Endodermal cell (in vitro differentiated cells): ENCODE measurements at regions not wholly inside any gene's neighbourhood (a gene's known extent, or its start where the extent isn't known, plus 50 kb on each side); places are given as distances from the start of the nearest gene placed in this dataset.

Experiments
- DNase-seq: peaks from one replicate; pipeline ENCODE4 v3.0.0-alpha.2; 2017
- H3K27ac ChIP-seq: 2 replicates; pipeline ENCODE4 v1.5.1; 2013; ENCODE audit warnings: mild to moderate bottlenecking, low read depth, low read length, moderate library complexity
- H3K27me3 ChIP-seq: 2 replicates; pipeline ENCODE4 v1.6.1; 2013; ENCODE audit warnings: mild to moderate bottlenecking, low read length, moderate library complexity; ENCODE audit not compliant: insufficient read depth, control insufficient read depth, poor library complexity, severe bottlenecking
- H3K36me3 ChIP-seq: 2 replicates; pipeline ENCODE4 v1.7.0; 2013; ENCODE audit warnings: mild to moderate bottlenecking, low read length, moderate library complexity; ENCODE audit not compliant: control insufficient read depth, insufficient read depth
- H3K4me1 ChIP-seq: one replicate; pipeline ENCODE4 v1.7.0; 2013; ENCODE audit warnings: low read length; ENCODE audit not compliant: control insufficient read depth, insufficient read depth
- H3K4me3 ChIP-seq: 2 replicates; pipeline ENCODE4 v1.5.1; 2013; ENCODE audit warnings: mild to moderate bottlenecking, low read length, moderate library complexity
- H3K9ac ChIP-seq: 2 replicates; pipeline ENCODE4 v1.6.1; 2013; ENCODE audit warnings: mild to moderate bottlenecking, low read length, moderate library complexity; ENCODE audit not compliant: poor library complexity, severe bottlenecking; ENCODE audit errors: extremely low read depth
- H3K9me3 ChIP-seq: 2 replicates; pipeline ENCODE4 v1.6.1; 2013; ENCODE audit warnings: mild to moderate bottlenecking, low read length, moderate library complexity; ENCODE audit not compliant: control insufficient read depth
- H3K27ac Mint-ChIP-seq: 2 replicates; pipeline ENCODE4 v1.8.0; 2020; ENCODE audit warnings: mixed read lengths
- H3K27me3 Mint-ChIP-seq: 2 replicates; pipeline ENCODE4 v1.8.0; 2021; ENCODE audit warnings: mild to moderate bottlenecking, mixed read lengths; ENCODE audit not compliant: insufficient read depth
- H3K36me3 Mint-ChIP-seq: 2 replicates; pipeline ENCODE4 v1.8.0; 2020; ENCODE audit warnings: low read depth, mixed read lengths
- H3K4me1 Mint-ChIP-seq: 2 replicates; pipeline ENCODE4 v1.8.0; 2020; ENCODE audit warnings: mixed read lengths
- H3K4me3 Mint-ChIP-seq: 2 replicates; pipeline ENCODE4 v1.8.0; 2020; ENCODE audit warnings: mild to moderate bottlenecking, moderate library complexity, mixed read lengths
- H3K9me3 Mint-ChIP-seq: 2 replicates; pipeline ENCODE4 v1.8.0; 2020; ENCODE audit warnings: mild to moderate bottlenecking, mixed read lengths
- WGBS, 2 experiments: methylation state at CpG; one replicate each; pipeline versions ENCODE4 v1.1.5 to v1.1.7; 2013; ENCODE audit warnings: missing lambda C conversion rate in 2 of 2, mixed read lengths in 1 of 2; ENCODE audit not compliant: insufficient coverage in 1 of 2, insufficient read length in 1 of 2; 5-methylcytosine and 5-hydroxymethylcytosine counted together
- TF ChIP-seq, protein P1 (sequence below): fragments of 200-600 bp; sonication (generic); conservative IDR thresholded peaks from 2 replicates; pipeline ENCODE4 v1.5.0; 2021; ENCODE audit warnings: antibody characterized with exemption, mild to moderate bottlenecking

DNA sequence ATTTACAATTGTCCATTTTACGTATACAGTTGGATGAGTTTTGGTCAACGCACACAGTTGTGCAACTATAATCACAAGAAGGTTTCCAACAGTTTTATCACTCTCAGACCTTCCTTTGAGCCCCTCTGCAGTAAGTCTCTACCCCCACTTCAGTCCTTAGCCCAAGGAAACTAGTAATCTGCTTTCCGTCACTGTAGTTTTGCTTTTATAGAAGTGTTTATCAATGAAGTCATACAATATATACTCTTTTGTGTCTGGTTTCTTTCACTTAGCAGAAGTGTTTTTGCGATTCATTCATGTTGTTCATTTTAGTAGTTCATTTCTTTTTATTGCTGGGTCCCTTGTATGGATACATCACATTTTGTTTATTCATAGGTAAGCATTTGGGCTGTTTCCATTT is 92.9 kb upstream of the PIP4K2A start:
- Mint-ChIP-seq H3K36me3 (peaks cover 3% of the 10 kb centered on the region), H3K4me3 (no peak overlapping the region), H3K27me3 (peaks cover 9% of the 10 kb centered on the region), H3K27ac (no peak overlapping the region), H3K4me1 (peaks cover 20% of the 10 kb centered on the region), H3K9me3 (peaks cover 20% of the 10 kb centered on the region)
- TF ChIP-seq, protein P1, sequence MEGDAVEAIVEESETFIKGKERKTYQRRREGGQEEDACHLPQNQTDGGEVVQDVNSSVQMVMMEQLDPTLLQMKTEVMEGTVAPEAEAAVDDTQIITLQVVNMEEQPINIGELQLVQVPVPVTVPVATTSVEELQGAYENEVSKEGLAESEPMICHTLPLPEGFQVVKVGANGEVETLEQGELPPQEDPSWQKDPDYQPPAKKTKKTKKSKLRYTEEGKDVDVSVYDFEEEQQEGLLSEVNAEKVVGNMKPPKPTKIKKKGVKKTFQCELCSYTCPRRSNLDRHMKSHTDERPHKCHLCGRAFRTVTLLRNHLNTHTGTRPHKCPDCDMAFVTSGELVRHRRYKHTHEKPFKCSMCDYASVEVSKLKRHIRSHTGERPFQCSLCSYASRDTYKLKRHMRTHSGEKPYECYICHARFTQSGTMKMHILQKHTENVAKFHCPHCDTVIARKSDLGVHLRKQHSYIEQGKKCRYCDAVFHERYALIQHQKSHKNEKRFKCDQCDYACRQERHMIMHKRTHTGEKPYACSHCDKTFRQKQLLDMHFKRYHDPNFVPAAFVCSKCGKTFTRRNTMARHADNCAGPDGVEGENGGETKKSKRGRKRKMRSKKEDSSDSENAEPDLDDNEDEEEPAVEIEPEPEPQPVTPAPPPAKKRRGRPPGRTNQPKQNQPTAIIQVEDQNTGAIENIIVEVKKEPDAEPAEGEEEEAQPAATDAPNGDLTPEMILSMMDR, result no peak
- H3K27ac ChIP-seq, result no peak overlapping the region
- no peaks in the 10 kb centered on the region for H3K36me3 ChIP-seq
- no peak overlapping the region for H3K4me3 ChIP-seq
- H3K27me3 ChIP-seq, result no peaks in the 10 kb centered on the region
- no peak overlapping the region for H3K9ac ChIP-seq
- no peak for DNase-seq
- WGBS, 2 experiments, result 93 to 100% methylated on average over 1 to 4 of the region's 4 CpGs
- no peaks in the 10 kb centered on the region for H3K4me1 ChIP-seq
- peaks cover 8% of the 10 kb centered on the region for H3K9me3 ChIP-seq

DNA sequence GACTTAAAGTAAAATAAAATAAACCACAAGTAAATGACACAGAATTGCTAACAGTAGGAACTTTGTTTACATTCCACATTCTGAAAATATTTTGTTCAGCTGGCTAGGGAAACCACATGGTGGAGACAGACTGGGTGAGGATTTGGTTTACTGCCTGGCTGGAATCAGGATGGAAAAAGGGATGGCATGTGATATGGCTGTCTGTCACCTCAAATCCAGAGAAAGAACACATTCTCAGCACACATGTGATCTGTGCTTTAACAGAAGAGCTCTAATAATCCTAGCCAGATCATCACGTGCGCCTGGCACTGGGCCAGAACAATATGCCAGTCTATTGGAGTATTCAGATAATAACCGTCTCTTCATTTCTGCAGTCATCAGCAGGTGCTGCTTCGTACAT is 90.9 kb upstream of the PIP4K2A start:
- WGBS, 2 experiments, result 93% methylated on average over 3 to 4 of the region's 4 CpGs

DNA sequence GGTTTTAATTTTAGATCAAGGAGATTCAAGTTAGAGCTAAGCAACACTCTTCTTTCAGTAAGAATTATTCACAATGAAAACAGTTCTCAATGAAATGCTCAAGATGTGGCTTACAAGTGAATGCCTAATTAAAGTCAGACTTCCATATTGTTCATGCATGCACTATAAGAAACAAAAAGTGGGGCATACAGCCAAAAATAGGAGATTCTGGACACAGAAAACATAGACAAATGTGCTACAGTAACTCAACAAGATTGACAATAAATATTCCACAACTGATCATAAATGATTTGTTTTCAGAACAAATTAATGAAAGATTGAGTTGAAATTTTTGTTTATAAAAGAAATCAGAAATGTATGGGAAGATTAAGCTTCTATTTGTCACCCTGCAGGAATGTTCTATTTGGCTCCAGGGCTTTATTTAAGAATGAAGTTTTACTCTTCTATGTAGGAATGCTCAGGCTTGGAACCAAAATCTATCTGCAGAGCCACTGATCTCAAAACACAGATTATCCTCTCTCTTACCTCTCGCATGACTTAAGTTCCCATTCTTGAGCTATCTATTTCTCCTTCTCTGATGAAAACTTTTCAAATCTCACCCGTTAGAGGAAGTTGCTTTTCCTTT is 89.0 kb upstream of the PIP4K2A start:
- H3K9me3 Mint-ChIP-seq, result no peaks in the 10 kb centered on the region
- H3K36me3 Mint-ChIP-seq, result no peaks in the 10 kb centered on the region
- DNase-seq, result no peak
- no peaks in the 10 kb centered on the region for H3K9me3 ChIP-seq
- peaks cover 4% of the 10 kb centered on the region for H3K27me3 Mint-ChIP-seq
- H3K9ac ChIP-seq, result no peak overlapping the region
- no peak overlapping the region for H3K27ac ChIP-seq
- no peak overlapping the region for H3K27ac Mint-ChIP-seq
- H3K4me1 Mint-ChIP-seq, result peaks cover 15% of the 10 kb centered on the region
- TF ChIP-seq, protein P1, result no peak
- H3K4me3 Mint-ChIP-seq, result no peak overlapping the region
- H3K4me3 ChIP-seq, result no peak overlapping the region
- WGBS, 2 experiments, result 100% methylated on average over 2 of the region's 2 CpGs
- H3K27me3 ChIP-seq, result no peaks in the 10 kb centered on the region
- H3K4me1 ChIP-seq, result no peaks in the 10 kb centered on the region
- no peaks in the 10 kb centered on the region for H3K36me3 ChIP-seq

More for the DNA sequence above, 90.9 kb upstream of the PIP4K2A start:
- Mint-ChIP-seq H3K27ac (no peak overlapping the region), H3K4me1 (peaks cover 14% of the 10 kb centered on the region), H3K36me3 (peaks cover 3% of the 10 kb centered on the region), H3K27me3 (peaks cover 6% of the 10 kb centered on the region), H3K4me3 (no peak overlapping the region), H3K9me3 (peaks cover 14% of the 10 kb centered on the region)
- no peak overlapping the region for H3K4me3 ChIP-seq
- H3K36me3 ChIP-seq, result no peaks in the 10 kb centered on the region
- no peak overlapping the region for H3K9ac ChIP-seq
- H3K4me1 ChIP-seq, result no peaks in the 10 kb centered on the region
- TF ChIP-seq, protein P1, result no peak
- H3K9me3 ChIP-seq, result peaks cover 8% of the 10 kb centered on the region
- no peak overlapping the region for H3K27ac ChIP-seq
- no peak for DNase-seq
- no peaks in the 10 kb centered on the region for H3K27me3 ChIP-seq
